CD4-positive, alpha-beta T cell treated with Interleukin-15 for 4 hours (primary cell): ENCODE measurements at regions not wholly inside any gene's neighbourhood (a gene's known extent, or its start where the extent isn't known, plus 50 kb on each side); places are given as distances from the start of the nearest gene placed in this dataset.

Source experiments
- DNase-seq: peaks from one replicate; pipeline ENCODE4 v3.0.0-alpha.2; 2020; ENCODE audit warnings: low spot score

GRCh38 chr12:91577586-91578539 lies 395.2 kb upstream of the DCN start:
- peak; percentile 41 for DNase-seq

- no peak for DNase-seq
Measured at GRCh38 chr12:91576432-91576831, 393.8 kb upstream of the DCN start.

GRCh38 chr12:91575630-91576029 lies 393.0 kb upstream of the DCN start:
- DNase-seq: no peak

- DNase-seq: no peak
Measured at GRCh38 chr12:91574975-91575374, 392.4 kb upstream of the DCN start.

GRCh38 chr12:91574391-91574790 lies 391.8 kb upstream of the DCN start:
- DNase-seq: no peak

- DNase-seq: no peak
Measured at GRCh38 chr12:91572869-91573268, 390.3 kb upstream of the DCN start.

GRCh38 chr12:91567100-91567485 lies 384.5 kb upstream of the DCN start:
- no peak for DNase-seq

GRCh38 chr12:91566328-91567099 lies 383.9 kb upstream of the DCN start:
- DNase-seq: no peak

GRCh38 chr12:91565846-91566245 lies 383.2 kb upstream of the DCN start:
- DNase-seq: no peak

- DNase-seq: no peak
Measured at GRCh38 chr12:91565246-91565645, 382.6 kb upstream of the DCN start.

- DNase-seq: no peak
Measured at GRCh38 chr12:91563011-91563765, 380.6 kb upstream of the DCN start.

GRCh38 chr12:91562476-91562875 lies 379.9 kb upstream of the DCN start:
- DNase-seq: peak; percentile 30

- no peak for DNase-seq
Measured at GRCh38 chr12:91561958-91562325, 379.3 kb upstream of the DCN start.

GRCh38 chr12:91561301-91561957 lies 378.8 kb upstream of the DCN start:
- DNase-seq: no peak

- DNase-seq: no peak
Measured at GRCh38 chr12:91556909-91557308, 374.3 kb upstream of the DCN start.

- DNase-seq: no peak
Measured at GRCh38 chr12:91555436-91556415, 373.1 kb upstream of the DCN start.

GRCh38 chr12:91551927-91552326 lies 369.3 kb upstream of the DCN start:
- no peak for DNase-seq

GRCh38 chr12:91551242-91551641 lies 368.6 kb upstream of the DCN start:
- no peak for DNase-seq

- no peak for DNase-seq
Measured at GRCh38 chr12:91542666-91543065, 360.0 kb upstream of the DCN start.

GRCh38 chr12:91542067-91542466 lies 359.4 kb upstream of the DCN start:
- no peak for DNase-seq

GRCh38 chr12:91538418-91538817 lies 355.8 kb upstream of the DCN start:
- DNase-seq: no peak
